ENCODE measurements at regions not wholly inside any gene's neighbourhood (a gene's known extent, or its start where the extent isn't known, plus 50 kb on each side); places are given as distances from the start of the nearest gene placed in this dataset.

- no peak overlapping the region for H3K4me3 ChIP-seq (ENCODE audit: low read depth, low read length)
- no peak for TF ChIP-seq CTCF (IDR thresholded peaks at IDR 0.05; ENCODE audit: low read depth, low read length)
These were observed 313.4 kb downstream of the GJA1 start for GRCh38 chr6:121748850-121749249.

- H3K4me3 ChIP-seq (ENCODE audit: low read depth, low read length) = no peak overlapping the region
- no peak for TF ChIP-seq CTCF (IDR thresholded peaks at IDR 0.05; ENCODE audit: low read depth, low read length)
These were observed 320.0 kb downstream of the GJA1 start for GRCh38 chr6:121755485-121755884.

GRCh38 chr6:121756666-121757065 lies 321.2 kb downstream of the GJA1 start:
- no peak overlapping the region for H3K4me3 ChIP-seq (ENCODE audit: low read depth, low read length)
- no peak for TF ChIP-seq CTCF (IDR thresholded peaks at IDR 0.05; ENCODE audit: low read depth, low read length)

- no peak for TF ChIP-seq CTCF (IDR thresholded peaks at IDR 0.05; ENCODE audit: low read depth, low read length)
- H3K4me3 ChIP-seq (ENCODE audit: low read depth, low read length) = no peak overlapping the region
These were observed 323.9 kb downstream of the GJA1 start for GRCh38 chr6:121759370-121759769.

GRCh38 chr6:121760191-121760590 lies 324.7 kb downstream of the GJA1 start:
- H3K4me3 ChIP-seq (ENCODE audit: low read depth, low read length) = no peak overlapping the region
- no peak for TF ChIP-seq CTCF (IDR thresholded peaks at IDR 0.05; ENCODE audit: low read depth, low read length)

GRCh38 chr6:121760745-121761144 lies 325.3 kb downstream of the GJA1 start:
- no peak overlapping the region for H3K4me3 ChIP-seq (ENCODE audit: low read depth, low read length)
- TF ChIP-seq CTCF (IDR thresholded peaks at IDR 0.05; ENCODE audit: low read depth, low read length) = no peak

GRCh38 chr6:121764493-121764892 lies 329.0 kb downstream of the GJA1 start:
- no peak for TF ChIP-seq CTCF (IDR thresholded peaks at IDR 0.05; ENCODE audit: low read depth, low read length)
- no peak overlapping the region for H3K4me3 ChIP-seq (ENCODE audit: low read depth, low read length)

All from WI38 (cell line).